ENCODE measurements at regions not wholly inside any gene's neighbourhood (a gene's known extent, or its start where the extent isn't known, plus 50 kb on each side); places are given as distances from the start of the nearest gene placed in this dataset.
A peak's percentile ranks its signal among the peaks of the same experiment; 100 is the strongest.
"Not testable (repeated sequence)": the region's sequence is repeated elsewhere in the genome, so short reads cannot be mapped to it uniquely, and the experiment has no call there.

DNA sequence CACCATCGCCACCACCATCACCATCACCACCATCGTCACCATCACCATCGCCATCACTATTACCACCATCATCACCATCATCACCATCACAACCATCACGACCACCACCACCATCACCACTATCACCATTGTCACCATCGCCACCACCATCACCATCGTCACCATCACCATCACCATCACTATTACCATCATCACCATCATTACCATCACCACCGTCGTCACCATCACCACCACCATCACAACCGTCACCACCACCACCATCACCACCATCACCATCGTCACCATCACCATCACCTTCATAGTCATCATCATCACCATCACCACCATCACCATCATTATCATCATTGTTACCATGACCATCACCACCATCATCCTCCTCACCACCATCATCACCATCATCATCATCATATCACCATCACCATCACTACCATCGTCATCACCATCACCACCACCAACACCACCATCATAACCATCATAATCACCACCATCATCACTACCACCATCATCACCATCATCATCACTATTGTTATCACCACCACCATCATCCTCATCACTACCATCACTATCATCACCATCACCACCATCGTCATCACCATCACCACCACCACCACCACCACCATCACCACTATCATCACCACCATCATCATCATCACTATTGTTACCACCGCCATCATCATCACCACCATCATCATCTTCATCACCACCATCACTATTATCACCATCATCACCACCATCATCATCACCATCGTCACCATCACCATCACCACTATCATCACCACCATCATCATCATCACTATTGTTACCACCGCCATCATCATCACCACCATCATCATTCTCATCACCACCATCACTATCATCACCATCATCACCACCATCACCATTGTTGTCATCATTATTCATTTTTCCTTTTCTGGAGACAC, 51.5 kb upstream of the ZNF469 start:
- Histone ChIP-seq H4K20me1 (ENCODE audit: insufficient read depth, poor library complexity, severe bottlenecking) (no peaks in the 10 kb centered on the region), H2AFZ (no peak overlapping the region), H3K9me2 (replicated peaks; ENCODE audit: insufficient read depth) (no peaks in the 10 kb centered on the region), H3K27me3 (no peaks in the 10 kb centered on the region), H3K4me1 (ENCODE audit: insufficient read depth) (peaks cover 13% of the 10 kb centered on the region), H3K27ac (peak overlapping the region; percentile 64), H3K4me3 (no peak overlapping the region), H3K79me2 (no peaks in the 10 kb centered on the region), H3K36me3 (replicated peaks; ENCODE audit: insufficient read depth, low read depth) (no peaks in the 10 kb centered on the region), H3K4me2 (no peak overlapping the region), H3K9me3 (ENCODE audit: low read depth) (no peaks in the 10 kb centered on the region)
- TF ChIP-seq EZH2 (IDR thresholded peaks at IDR 0.05; ENCODE audit: borderline replicate concordance) (no peak), EZH2phosphoT487 (IDR thresholded peaks at IDR 0.05; ENCODE audit: low read depth, severe bottlenecking, unreplicated experiment) (no peak)
- TF ChIP-seq, protein P1, sequence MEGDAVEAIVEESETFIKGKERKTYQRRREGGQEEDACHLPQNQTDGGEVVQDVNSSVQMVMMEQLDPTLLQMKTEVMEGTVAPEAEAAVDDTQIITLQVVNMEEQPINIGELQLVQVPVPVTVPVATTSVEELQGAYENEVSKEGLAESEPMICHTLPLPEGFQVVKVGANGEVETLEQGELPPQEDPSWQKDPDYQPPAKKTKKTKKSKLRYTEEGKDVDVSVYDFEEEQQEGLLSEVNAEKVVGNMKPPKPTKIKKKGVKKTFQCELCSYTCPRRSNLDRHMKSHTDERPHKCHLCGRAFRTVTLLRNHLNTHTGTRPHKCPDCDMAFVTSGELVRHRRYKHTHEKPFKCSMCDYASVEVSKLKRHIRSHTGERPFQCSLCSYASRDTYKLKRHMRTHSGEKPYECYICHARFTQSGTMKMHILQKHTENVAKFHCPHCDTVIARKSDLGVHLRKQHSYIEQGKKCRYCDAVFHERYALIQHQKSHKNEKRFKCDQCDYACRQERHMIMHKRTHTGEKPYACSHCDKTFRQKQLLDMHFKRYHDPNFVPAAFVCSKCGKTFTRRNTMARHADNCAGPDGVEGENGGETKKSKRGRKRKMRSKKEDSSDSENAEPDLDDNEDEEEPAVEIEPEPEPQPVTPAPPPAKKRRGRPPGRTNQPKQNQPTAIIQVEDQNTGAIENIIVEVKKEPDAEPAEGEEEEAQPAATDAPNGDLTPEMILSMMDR (IDR thresholded peaks at IDR 0.05; ENCODE audit: poor library complexity) = no peak
- DNase-seq (ENCODE audit: low spot score) = no peak
- 96% methylated on average over 15 of the region's 15 CpGs for WGBS (ENCODE audit: low lambda C conversion rate, missing lambda C conversion rate)

DNA sequence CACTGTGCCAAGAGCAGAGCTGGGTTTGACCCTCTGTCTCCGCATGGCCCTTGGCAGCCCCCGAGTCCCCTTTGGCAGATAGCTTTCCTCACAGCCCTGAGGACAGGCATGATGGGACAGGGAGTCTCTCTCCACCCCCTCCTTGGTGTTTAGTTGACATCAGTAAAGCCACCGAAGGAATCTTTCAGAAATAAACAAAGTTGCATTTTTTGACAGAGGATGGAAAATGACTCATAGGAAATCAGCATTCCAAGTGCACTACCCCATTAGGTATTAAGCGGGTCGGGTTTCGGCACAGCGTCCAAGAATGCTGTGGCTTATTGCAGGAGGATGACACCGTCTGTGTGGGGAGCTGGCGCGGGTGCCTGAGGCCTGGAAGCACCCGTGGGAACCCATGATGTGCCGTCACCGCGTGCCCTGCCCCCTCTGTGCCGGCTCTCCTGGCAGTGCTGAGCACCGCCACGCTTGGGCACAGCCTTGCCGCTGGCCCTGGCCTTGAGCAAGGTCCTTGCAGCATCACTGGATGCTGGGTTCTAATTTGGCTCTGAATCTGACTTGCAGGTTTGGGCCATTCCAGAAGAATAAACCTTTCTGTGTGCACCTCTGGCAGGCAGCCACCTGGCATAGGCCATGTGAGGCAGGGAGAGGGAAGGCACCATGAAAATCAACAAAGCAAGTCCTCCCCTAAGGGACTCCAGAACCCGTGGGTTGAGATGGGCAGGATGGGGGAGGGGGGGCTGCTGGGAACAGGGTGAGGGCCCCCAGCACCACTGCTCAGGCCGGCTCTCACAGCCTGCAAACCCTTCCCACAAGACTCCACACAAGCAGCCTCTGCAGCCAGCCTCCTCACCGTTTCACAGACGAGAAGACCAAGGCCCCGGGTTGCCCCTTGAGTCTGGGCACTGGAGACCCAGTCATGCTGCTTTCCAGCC, 50.5 kb upstream of the ZNF469 start:
- DNase-seq (ENCODE audit: low spot score) = peak; percentile 76
- H3K79me2 ChIP-seq = no peaks in the 10 kb centered on the region
- no peaks in the 10 kb centered on the region for H3K27me3 ChIP-seq
- no peaks in the 10 kb centered on the region for H3K9me2 ChIP-seq (replicated peaks; ENCODE audit: insufficient read depth)
- H3K4me3 ChIP-seq = no peak overlapping the region
- H3K4me1 ChIP-seq (ENCODE audit: insufficient read depth) = peaks cover 13% of the 10 kb centered on the region
- H3K9me3 ChIP-seq (ENCODE audit: low read depth) = no peaks in the 10 kb centered on the region
- H3K4me2 ChIP-seq = no peak overlapping the region
- TF ChIP-seq EZH2 (IDR thresholded peaks at IDR 0.05; ENCODE audit: borderline replicate concordance) (no peak), EZH2phosphoT487 (IDR thresholded peaks at IDR 0.05; ENCODE audit: low read depth, severe bottlenecking, unreplicated experiment) (no peak)
- TF ChIP-seq, protein P1 (IDR thresholded peaks at IDR 0.05; ENCODE audit: poor library complexity) = no peak
- peak overlapping the region; percentile 84 for H3K27ac ChIP-seq
- no peaks in the 10 kb centered on the region for H4K20me1 ChIP-seq (ENCODE audit: insufficient read depth, poor library complexity, severe bottlenecking)
- no peak overlapping the region for H2AFZ ChIP-seq
- no peaks in the 10 kb centered on the region for H3K36me3 ChIP-seq (replicated peaks; ENCODE audit: insufficient read depth, low read depth)
- WGBS (ENCODE audit: low lambda C conversion rate, missing lambda C conversion rate) = 64% methylated on average over 23 of the region's 23 CpGs

DNA sequence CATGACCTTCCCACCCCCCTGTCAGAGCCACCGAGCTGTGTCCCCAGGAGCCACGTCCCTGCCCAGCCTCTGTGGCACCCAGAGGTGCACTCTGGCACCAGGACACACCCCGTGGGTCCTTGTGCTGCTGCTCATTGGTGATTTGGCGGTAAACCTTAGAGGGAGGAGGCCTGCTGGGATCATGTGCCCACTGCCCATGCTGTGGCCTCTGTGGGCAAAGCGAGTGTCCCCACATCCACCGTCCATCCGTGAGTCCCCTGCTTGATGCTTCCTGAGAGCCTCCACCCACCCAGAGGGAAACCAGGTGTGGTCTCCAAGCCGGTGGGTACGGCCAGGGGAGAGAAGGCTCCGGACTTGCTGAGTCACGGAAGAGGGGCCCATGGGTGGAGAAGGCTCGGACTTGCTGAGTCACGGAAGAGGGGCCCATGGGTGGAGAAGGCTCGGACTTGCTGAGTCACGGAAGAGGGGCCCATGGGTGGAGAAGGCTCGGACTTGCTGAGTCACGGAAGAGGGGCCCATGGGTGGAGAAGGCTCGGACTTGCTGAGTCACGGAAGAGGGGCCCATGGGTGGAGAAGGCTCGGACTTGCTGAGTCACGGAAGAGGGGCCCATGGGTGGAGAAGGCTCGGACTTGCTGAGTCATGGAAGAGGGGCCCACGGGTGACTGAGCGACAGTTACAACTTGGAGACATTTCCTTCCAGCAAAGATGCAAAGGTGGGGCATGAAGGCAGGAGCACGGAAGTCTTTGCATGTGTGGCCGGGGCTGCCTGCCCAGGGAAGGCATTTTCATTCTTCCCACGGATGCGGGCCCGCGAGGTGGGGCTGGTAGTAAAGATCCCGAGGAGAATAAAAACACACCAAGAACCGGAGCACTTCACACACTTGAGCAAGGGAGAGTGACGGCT, 49.6 kb upstream of the ZNF469 start:
- not testable (repeated sequence) for H4K20me1 ChIP-seq (ENCODE audit: insufficient read depth, poor library complexity, severe bottlenecking); H3K36me3 ChIP-seq (replicated peaks; ENCODE audit: insufficient read depth, low read depth); H3K9me2 ChIP-seq (replicated peaks; ENCODE audit: insufficient read depth); H3K79me2 ChIP-seq; H2AFZ ChIP-seq; H3K9me3 ChIP-seq (ENCODE audit: low read depth); H3K4me2 ChIP-seq; H3K4me3 ChIP-seq; H3K27me3 ChIP-seq
- H3K27ac ChIP-seq = peak overlapping the region; percentile 84
- peak; percentile 30 for DNase-seq (ENCODE audit: low spot score)
- peaks cover 13% of the 10 kb centered on the region for H3K4me1 ChIP-seq (ENCODE audit: insufficient read depth)
- WGBS (ENCODE audit: low lambda C conversion rate, missing lambda C conversion rate) = 84% methylated on average over 28 of the region's 33 CpGs

Data from hepatocyte (in vitro differentiated cells).